Ishikawa (cell line): ENCODE measurements at regions not wholly inside any gene's neighbourhood (a gene's known extent, or its start where the extent isn't known, plus 50 kb on each side); places are given as distances from the start of the nearest gene placed in this dataset.

Source experiments
- CEBPB ChIP-seq: IDR thresholded peaks from 2 replicates; pipeline ENCODE4 v1.6.1; 2012
- MAX ChIP-seq: IDR thresholded peaks from 2 replicates; pipeline ENCODE4 v1.6.1; 2012
- RAD21 ChIP-seq: IDR thresholded peaks from 2 replicates; pipeline ENCODE4 v1.6.1; 2012; ENCODE audit warnings: low read depth
- REST ChIP-seq: IDR thresholded peaks from 2 replicates; pipeline ENCODE4 v1.6.1; 2012; ENCODE audit warnings: low read depth, mild to moderate bottlenecking
- TAF1 ChIP-seq: IDR thresholded peaks from 2 replicates; pipeline ENCODE4 v1.6.1; 2012; ENCODE audit warnings: low read depth, mild to moderate bottlenecking
- TCF12 ChIP-seq: IDR thresholded peaks from 2 replicates; pipeline ENCODE4 v1.6.1; 2012; ENCODE audit warnings: low read depth
- YY1 ChIP-seq: IDR thresholded peaks from 2 replicates; pipeline ENCODE4 v1.6.1; 2012; ENCODE audit warnings: low read depth
- ZBTB7A ChIP-seq: IDR thresholded peaks from 2 replicates; pipeline ENCODE4 v1.6.1; 2012; ENCODE audit warnings: low read depth

GRCh38 chr20:51185861-51186260, 163.0 kb upstream of the KCNG1 start:
- TF ChIP-seq CEBPB (no peak), YY1 (no peak), TAF1 (no peak), RAD21 (no peak), MAX (no peak), TCF12 (no peak), ZBTB7A (no peak), REST (no peak)
